ENCODE measurements at regions not wholly inside any gene's neighbourhood (a gene's known extent, or its start where the extent isn't known, plus 50 kb on each side); places are given as distances from the start of the nearest gene placed in this dataset.
"Not testable (repeated sequence)": the region's sequence is repeated elsewhere in the genome, so short reads cannot be mapped to it uniquely, and the experiment has no call there.

- DNase-seq = no peak
Measured at GRCh38 chr1:110260194-110260593, 50.1 kb downstream of the KCNC4 start.

- no peak for DNase-seq
Measured at GRCh38 chr1:110262296-110262695, 52.2 kb downstream of the KCNC4 start.

- DNase-seq = peak in 1 of 2 donors; percentile 32
Measured at GRCh38 chr1:110262846-110263631, 52.9 kb downstream of the KCNC4 start.

GRCh38 chr1:110264430-110264829 is 54.3 kb downstream of the KCNC4 start:
- DNase-seq = no peak

GRCh38 chr1:110265186-110265585 is 55.1 kb downstream of the KCNC4 start:
- no peak for DNase-seq

GRCh38 chr1:110266834-110267233 is 56.7 kb downstream of the KCNC4 start:
- no peak for DNase-seq

- DNase-seq = no peak
Measured at GRCh38 chr1:110267260-110267659, 57.1 kb downstream of the KCNC4 start.

GRCh38 chr1:110272045-110272444 is 61.9 kb downstream of the KCNC4 start:
- no peak for DNase-seq

GRCh38 chr1:110273832-110274231 is 63.7 kb downstream of the KCNC4 start:
- not testable (repeated sequence) for DNase-seq

GRCh38 chr1:110280126-110280525 is 59.1 kb upstream of the RBM15 start:
- DNase-seq = no peak

GRCh38 chr1:110280804-110281203 is 58.4 kb upstream of the RBM15 start:
- DNase-seq = no peak

GRCh38 chr1:110281363-110282290 is 57.5 kb upstream of the RBM15 start:
- no peak for DNase-seq

GRCh38 chr1:110282395-110282794 is 56.8 kb upstream of the RBM15 start:
- DNase-seq = no peak

GRCh38 chr1:110283677-110284076 is 55.5 kb upstream of the RBM15 start:
- no peak for DNase-seq

- no peak for DNase-seq
Measured at GRCh38 chr1:110285316-110285715, 53.9 kb upstream of the RBM15 start.

- DNase-seq = no peak
Measured at GRCh38 chr1:110286564-110286963, 52.6 kb upstream of the RBM15 start.

GRCh38 chr1:110288111-110288510 is 51.1 kb upstream of the RBM15 start:
- DNase-seq = no peak
